HG03354 (cell line): ENCODE measurements at regions not wholly inside any gene's neighbourhood (a gene's known extent, or its start where the extent isn't known, plus 50 kb on each side); places are given as distances from the start of the nearest gene placed in this dataset.

ENCODE experiments used
- ATAC-seq: cut with Tn5 transposase; IDR thresholded peaks from one replicate; pipeline ENCODE4 v1.9.1; 2021; ENCODE audit warnings: mild to moderate bottlenecking; ENCODE audit not compliant: unreplicated experiment, poor library complexity, severe bottlenecking

GRCh38 chr20:48325656-48326433 lies 502.0 kb downstream of the PREX1 start:
- no peak for ATAC-seq

DNA sequence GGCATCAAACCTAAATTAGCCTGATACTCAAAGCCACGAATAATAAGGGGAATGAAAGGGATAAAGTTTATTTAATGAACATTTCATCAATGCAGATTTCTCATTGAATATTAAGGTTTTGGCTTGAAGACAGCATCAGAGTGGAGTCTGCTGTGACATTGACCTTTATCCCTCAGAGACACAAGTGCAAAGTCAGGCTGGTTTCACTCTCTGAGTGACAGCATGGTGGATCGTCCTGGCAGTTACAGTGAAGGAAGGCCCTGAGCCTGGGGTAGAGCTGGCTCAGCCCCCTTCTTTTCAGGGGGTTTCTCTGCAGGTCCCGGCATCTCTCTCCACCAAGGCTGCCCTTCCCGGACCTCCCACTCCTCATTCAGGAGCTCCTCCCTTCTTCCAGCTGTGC lies 503.1 kb downstream of the PREX1 start:
- no peak for ATAC-seq

DNA sequence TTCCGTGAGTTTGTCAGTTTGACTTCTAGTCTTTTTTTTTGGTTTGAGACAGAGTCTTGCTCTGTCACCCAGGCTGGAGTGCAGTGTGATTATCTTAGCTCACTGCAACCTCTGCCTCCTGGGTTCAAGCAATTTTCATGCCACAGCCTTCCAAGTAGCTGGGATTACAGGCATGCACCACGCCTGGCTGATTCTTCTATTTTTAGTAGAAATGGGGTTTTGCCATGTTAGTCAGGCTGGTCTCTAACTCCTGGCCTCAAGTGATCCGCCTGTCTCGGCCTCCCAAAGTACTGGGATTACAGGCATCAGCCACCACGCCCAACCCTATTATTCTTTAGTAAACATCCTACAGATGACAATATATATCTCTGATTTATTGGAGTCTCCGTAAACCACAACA lies 506.5 kb downstream of the PREX1 start:
- ATAC-seq, result no peak

- no peak for ATAC-seq
Observed at GRCh38 chr20:48319943-48320584, 507.7 kb downstream of the PREX1 start.

DNA sequence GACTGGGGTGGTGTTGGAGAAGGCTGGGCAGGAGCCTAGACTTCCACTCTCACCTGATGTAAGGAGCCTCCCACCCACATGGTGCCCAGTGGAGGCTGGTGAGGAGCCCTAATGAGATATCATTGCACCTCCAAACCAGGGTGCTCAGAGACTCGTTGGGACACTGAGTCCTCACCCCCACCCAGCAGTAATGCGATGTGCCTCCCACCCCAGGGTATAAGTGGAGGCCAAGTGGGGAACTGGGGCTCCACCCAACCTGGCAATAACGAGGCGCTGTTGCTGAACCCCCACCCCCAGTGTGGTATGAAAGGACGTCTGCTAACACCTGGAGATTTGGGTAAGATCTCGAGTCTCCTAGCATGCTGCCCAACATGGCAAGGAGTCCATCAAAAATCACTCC lies 510.2 kb downstream of the PREX1 start:
- ATAC-seq, result no peak

GRCh38 chr20:48314925-48315592 lies 512.7 kb downstream of the PREX1 start:
- no peak for ATAC-seq

GRCh38 chr20:48313324-48313723 lies 514.5 kb downstream of the PREX1 start:
- ATAC-seq, result no peak

GRCh38 chr20:48311956-48312355 lies 515.8 kb downstream of the PREX1 start:
- ATAC-seq, result no peak

DNA sequence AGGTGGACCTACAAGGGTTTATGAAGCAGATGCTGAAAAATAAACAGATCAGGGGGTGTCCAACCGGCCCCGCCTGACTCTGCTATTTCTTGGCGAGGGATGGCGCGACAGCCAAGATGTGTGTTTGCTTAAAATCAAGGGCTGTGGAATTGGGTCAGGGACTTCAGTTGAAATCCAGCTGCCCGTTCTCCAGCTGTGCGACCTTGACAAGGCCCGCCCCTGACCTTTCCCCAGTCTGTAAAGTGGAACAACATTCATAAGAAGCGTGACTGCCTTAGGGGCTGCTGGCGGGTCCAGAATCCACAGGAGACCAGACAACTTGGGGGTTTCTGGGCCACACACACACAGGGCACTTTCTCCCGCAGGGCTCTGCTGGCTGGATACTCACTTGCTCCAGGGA lies 517.5 kb downstream of the PREX1 start:
- ATAC-seq, result no peak

DNA sequence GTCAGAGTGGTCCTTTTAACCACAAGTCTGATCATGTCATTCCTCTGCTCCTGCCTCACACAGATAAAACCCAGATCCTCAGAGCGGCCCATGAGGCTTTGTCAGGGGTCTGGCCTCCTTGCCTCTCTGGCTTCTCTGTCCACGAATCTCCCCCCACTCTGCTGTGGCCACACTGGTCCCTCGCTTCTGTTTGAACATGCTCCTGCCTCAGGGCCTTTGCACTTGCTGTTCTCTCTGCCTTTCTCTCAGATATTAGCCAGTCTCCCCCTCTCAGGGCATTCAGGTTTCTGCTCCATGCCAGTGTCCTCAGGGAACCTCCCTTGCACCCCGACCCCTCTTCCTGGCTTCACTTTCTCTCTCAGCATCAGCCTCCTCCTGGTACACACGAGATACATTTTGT lies 518.5 kb downstream of the PREX1 start:
- no peak for ATAC-seq

GRCh38 chr20:48308882-48309281 lies 518.9 kb downstream of the PREX1 start:
- ATAC-seq, result no peak

GRCh38 chr20:48308232-48308781 lies 519.5 kb downstream of the PREX1 start:
- no peak for ATAC-seq

GRCh38 chr20:48307277-48307676 lies 520.5 kb downstream of the PREX1 start:
- ATAC-seq, result no peak

DNA sequence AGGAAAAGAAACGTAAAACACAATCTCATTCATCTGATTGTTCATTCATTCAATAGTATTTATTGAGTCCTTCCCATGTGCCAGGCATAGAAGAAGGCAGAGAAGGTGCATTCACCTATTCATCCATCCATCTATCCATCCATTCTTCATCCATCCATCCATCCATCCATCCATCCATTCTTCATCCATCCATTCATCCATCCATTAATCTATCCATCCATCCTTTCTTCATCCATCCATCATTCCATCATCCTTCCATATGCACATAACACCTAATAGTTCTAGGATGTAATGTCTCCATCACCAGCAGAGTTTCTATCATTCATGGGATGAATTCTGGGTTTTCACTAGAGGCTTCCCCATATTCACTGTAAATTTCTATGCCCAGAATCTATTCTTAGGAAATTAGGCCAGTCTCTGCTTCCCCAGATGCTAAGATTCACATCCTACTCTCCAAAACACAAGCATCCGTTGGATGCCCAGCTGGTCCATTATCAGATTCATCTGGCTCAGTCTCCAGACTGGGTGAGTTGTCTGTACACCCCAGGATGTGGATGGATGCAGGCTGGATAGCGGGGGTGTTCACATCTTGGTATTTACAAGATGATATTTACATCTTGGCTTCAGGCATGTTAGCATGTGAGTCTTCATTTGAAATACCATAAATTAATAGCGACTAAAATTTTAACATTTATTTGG lies 517.7 kb upstream of the SULF2 start:
- ATAC-seq, result no peak

GRCh38 chr20:48302149-48302548 lies 516.9 kb upstream of the SULF2 start:
- ATAC-seq, result no peak

DNA sequence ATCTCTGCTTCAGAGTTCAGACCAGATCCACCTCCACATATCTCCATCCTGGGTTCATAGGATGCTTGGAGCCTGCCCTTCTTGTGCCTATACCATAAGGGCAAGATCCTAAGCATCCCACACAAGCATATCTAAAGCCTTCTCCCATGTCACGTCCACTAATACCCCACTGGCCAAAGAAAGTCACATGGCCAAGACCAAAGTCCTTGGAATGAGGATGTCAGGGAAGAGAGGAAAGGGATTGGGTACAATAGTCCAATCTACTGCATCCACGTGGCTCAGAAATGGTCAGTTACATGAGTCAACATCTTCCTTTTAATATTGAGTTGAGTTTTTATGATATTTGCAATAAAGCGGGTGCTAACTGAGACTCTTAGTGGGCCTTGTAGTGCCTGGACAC lies 515.9 kb upstream of the SULF2 start:
- no peak for ATAC-seq

GRCh38 chr20:48300529-48300928 lies 515.2 kb upstream of the SULF2 start:
- ATAC-seq, result no peak

- ATAC-seq, result no peak
Observed at GRCh38 chr20:48298851-48299484, 513.7 kb upstream of the SULF2 start.

DNA sequence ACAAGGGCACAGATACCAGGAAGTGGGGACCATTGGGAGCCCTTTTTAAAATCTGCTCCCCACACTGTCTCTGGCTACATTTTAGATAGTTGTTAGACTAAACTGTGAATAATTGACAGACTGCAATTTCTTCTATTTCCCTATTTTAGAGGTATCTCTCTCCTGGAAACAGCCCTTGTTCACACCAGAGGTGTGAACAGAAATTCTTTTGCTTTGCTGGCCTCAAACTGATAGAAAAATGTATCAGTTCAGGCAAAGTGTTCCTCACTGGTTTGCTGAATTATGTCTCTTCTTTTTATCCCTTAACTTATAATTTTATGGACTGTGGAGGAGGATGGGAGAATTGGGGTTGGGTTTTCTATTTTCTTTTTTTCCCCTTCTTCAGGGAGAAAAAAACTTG lies 513.2 kb upstream of the SULF2 start:
- ATAC-seq, result no peak

DNA sequence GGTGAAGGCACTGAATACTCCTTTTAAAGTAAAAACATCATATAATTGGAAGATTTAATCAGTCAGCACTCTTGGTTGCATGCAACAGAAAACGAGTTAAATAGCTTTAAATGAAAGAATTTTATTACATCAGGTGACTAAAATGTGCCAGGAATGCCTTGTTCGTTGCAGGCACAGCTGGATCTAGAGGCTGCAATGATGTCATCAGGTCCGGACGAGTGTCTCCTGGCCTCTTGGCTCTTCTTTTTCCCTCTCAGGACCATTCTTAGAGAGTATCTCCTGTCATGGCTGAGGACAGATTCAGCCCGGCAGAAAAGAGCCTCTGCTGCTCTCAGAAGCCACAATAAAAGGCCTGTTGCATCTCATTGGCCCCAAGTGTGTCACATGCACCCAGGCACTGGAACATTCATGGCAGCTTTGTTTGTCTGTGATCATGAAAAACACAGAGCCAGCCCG lies 510.7 kb upstream of the SULF2 start:
- ATAC-seq, result no peak
